ENCODE measurements at regions not wholly inside any gene's neighbourhood (a gene's known extent, or its start where the extent isn't known, plus 50 kb on each side); places are given as distances from the start of the nearest gene placed in this dataset.

GRCh38 chr18:37641573-37641972, 76.0 kb upstream of the CELF4 start:
- DNase-seq (ENCODE audit: low read depth) = no peak

GRCh38 chr18:37640504-37640903, 74.9 kb upstream of the CELF4 start:
- DNase-seq (ENCODE audit: low read depth) = no peak

- DNase-seq (ENCODE audit: low read depth) = no peak
Observed at GRCh38 chr18:37639846-37640245, 74.2 kb upstream of the CELF4 start.

- DNase-seq (ENCODE audit: low read depth) = no peak
Observed at GRCh38 chr18:37637478-37637850, 71.9 kb upstream of the CELF4 start.

GRCh38 chr18:37636831-37637477, 71.4 kb upstream of the CELF4 start:
- no peak for DNase-seq (ENCODE audit: low read depth)

GRCh38 chr18:37634516-37634915, 68.9 kb upstream of the CELF4 start:
- no peak for DNase-seq (ENCODE audit: low read depth)

GRCh38 chr18:37631422-37631821, 65.8 kb upstream of the CELF4 start:
- DNase-seq (ENCODE audit: low read depth) = no peak

GRCh38 chr18:37630334-37630733, 64.7 kb upstream of the CELF4 start:
- no peak for DNase-seq (ENCODE audit: low read depth)

- no peak for DNase-seq (ENCODE audit: low read depth)
Observed at GRCh38 chr18:37628470-37629220, 63.0 kb upstream of the CELF4 start.

- no peak for DNase-seq (ENCODE audit: low read depth)
Observed at GRCh38 chr18:37624318-37624717, 58.7 kb upstream of the CELF4 start.

GRCh38 chr18:37619964-37620363, 54.4 kb upstream of the CELF4 start:
- no peak for DNase-seq (ENCODE audit: low read depth)

GRCh38 chr18:37617623-37618022, 52.0 kb upstream of the CELF4 start:
- DNase-seq (ENCODE audit: low read depth) = no peak

Measured in LHCN-M2 (cell line).